NOMO-1 treated with DMSO at 0.1 percent for 48 hours (cell line): ENCODE measurements at regions not wholly inside any gene's neighbourhood (a gene's known extent, or its start where the extent isn't known, plus 50 kb on each side); places are given as distances from the start of the nearest gene placed in this dataset.
A peak's percentile ranks its signal among the peaks of the same experiment; 100 is the strongest.
"Not testable (repeated sequence)": the region's sequence is repeated elsewhere in the genome, so short reads cannot be mapped to it uniquely, and the experiment has no call there.

Experiments
- DNase-seq: peaks from one replicate; lab custom pipeline; 2025; ENCODE audit not compliant: unreplicated experiment; lab: John Stamatoyannopoulos, UW

GRCh38 chr10:61818251-61818650 lies 83.2 kb upstream of the ARID5B start:
- not testable (repeated sequence) for DNase-seq

GRCh38 chr10:61819208-61819607 lies 82.3 kb upstream of the ARID5B start:
- DNase-seq: no peak

GRCh38 chr10:61821153-61821552 lies 80.3 kb upstream of the ARID5B start:
- no peak for DNase-seq

GRCh38 chr10:61821693-61822092 lies 79.8 kb upstream of the ARID5B start:
- no peak for DNase-seq

GRCh38 chr10:61822096-61822495 lies 79.4 kb upstream of the ARID5B start:
- no peak for DNase-seq

GRCh38 chr10:61822781-61823230 lies 78.7 kb upstream of the ARID5B start:
- DNase-seq: no peak

- DNase-seq: no peak
Observed at GRCh38 chr10:61825001-61825400, 76.5 kb upstream of the ARID5B start.

GRCh38 chr10:61825628-61826027 lies 75.9 kb upstream of the ARID5B start:
- no peak for DNase-seq

- DNase-seq: no peak
Observed at GRCh38 chr10:61828034-61828433, 73.5 kb upstream of the ARID5B start.

- no peak for DNase-seq
Observed at GRCh38 chr10:61828788-61829187, 72.7 kb upstream of the ARID5B start.

GRCh38 chr10:61830072-61830845 lies 71.2 kb upstream of the ARID5B start:
- DNase-seq: no peak

GRCh38 chr10:61830846-61831273 lies 70.6 kb upstream of the ARID5B start:
- no peak for DNase-seq

GRCh38 chr10:61832866-61833481 lies 68.5 kb upstream of the ARID5B start:
- peak; percentile 0 for DNase-seq

- no peak for DNase-seq
Observed at GRCh38 chr10:61834519-61834918, 67.0 kb upstream of the ARID5B start.

GRCh38 chr10:61835069-61835945 lies 66.2 kb upstream of the ARID5B start:
- DNase-seq: peak; percentile 21

- no peak for DNase-seq
Observed at GRCh38 chr10:61835946-61836887, 65.3 kb upstream of the ARID5B start.

GRCh38 chr10:61836888-61837754 lies 64.4 kb upstream of the ARID5B start:
- no peak for DNase-seq

- no peak for DNase-seq
Observed at GRCh38 chr10:61837755-61838171, 63.7 kb upstream of the ARID5B start.

- no peak for DNase-seq
Observed at GRCh38 chr10:61839916-61840315, 61.6 kb upstream of the ARID5B start.
